Activated naive CD4-positive, alpha-beta T cell treated with anti-CD3 and anti-CD28 coated beads, Interleukin-2, amount 50 U/mL, for 24 hours (primary cell): ENCODE measurements at regions not wholly inside any gene's neighbourhood (a gene's known extent, or its start where the extent isn't known, plus 50 kb on each side); places are given as distances from the start of the nearest gene placed in this dataset.
"Not testable (repeated sequence)": the region's sequence is repeated elsewhere in the genome, so short reads cannot be mapped to it uniquely, and the experiment has no call there.

Source experiments
- H3K27ac Mint-ChIP-seq: one replicate; pipeline ENCODE4 v1.8.0; 2021; ENCODE audit warnings: mild to moderate bottlenecking, mixed read lengths
- H3K27me3 Mint-ChIP-seq: one replicate; pipeline ENCODE4 v1.8.0; 2021; ENCODE audit warnings: mixed read lengths
- H3K36me3 Mint-ChIP-seq: one replicate; pipeline ENCODE4 v1.8.0; 2021; ENCODE audit warnings: mixed read lengths
- H3K4me1 Mint-ChIP-seq: one replicate; pipeline ENCODE4 v1.8.0; 2021; ENCODE audit warnings: mixed read lengths
- H3K4me3 Mint-ChIP-seq: one replicate; pipeline ENCODE4 v1.8.0; 2021; ENCODE audit warnings: mild to moderate bottlenecking, mixed read lengths
- H3K9me3 Mint-ChIP-seq: one replicate; pipeline ENCODE4 v1.8.0; 2021; ENCODE audit warnings: mixed read lengths

DNA sequence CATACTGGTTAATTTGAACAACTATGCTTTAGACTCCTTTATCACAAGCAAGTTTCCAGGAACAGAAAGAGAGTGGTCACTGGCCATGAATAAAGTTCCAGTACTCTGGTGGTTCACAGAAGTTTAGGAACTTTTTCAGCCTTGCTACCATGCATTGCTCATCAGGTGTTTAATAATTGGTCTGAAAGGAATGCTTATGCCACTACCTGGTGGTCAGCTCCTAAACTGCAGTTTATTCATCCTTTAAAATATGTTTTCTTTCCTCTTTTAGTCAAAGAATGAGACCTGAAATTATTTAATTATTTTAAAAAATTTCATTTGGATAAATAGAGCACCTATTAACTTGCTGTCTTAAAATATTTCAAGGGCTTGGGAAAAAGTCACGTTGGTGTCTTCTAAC, 260.1 kb upstream of the OR4E1 start:
- Mint-ChIP-seq H3K27me3 (no peaks in the 10 kb centered on the region), H3K9me3 (no peaks in the 10 kb centered on the region), H3K27ac (no peak overlapping the region)

DNA sequence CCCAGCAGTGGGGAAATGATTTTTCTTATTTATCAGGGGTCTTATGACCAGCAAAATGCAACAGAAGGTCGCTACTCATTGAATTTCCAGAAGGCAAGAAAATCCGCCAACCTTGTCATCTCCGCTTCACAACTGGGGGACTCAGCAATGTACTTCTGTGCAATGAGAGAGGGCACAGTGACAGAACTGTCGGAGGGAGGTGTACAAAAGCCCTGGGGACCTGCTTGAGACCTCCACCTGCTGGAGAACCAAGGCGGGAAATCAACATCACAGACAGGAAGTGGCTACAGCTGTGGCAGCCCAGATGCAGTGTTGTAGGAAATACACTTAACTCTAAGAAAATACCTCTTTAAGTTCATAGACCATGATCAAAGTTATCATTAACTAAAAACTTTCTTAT, 250.9 kb upstream of the OR4E1 start:
- Mint-ChIP-seq H3K9me3 (no peaks in the 10 kb centered on the region), H3K27me3 (no peaks in the 10 kb centered on the region), H3K4me3 (peak overlapping the region; percentile 64), H3K36me3 (no peaks in the 10 kb centered on the region), H3K4me1 (peaks cover 63% of the 10 kb centered on the region), H3K27ac (peak overlapping the region; percentile 93)

More for the DNA sequence above, 260.1 kb upstream of the OR4E1 start:
- no peak overlapping the region for H3K4me3 Mint-ChIP-seq
- no peaks in the 10 kb centered on the region for H3K36me3 Mint-ChIP-seq
- H3K4me1 Mint-ChIP-seq, result peaks cover 20% of the 10 kb centered on the region

GRCh38 chr14:21923820-21924219, 250.2 kb upstream of the OR4E1 start:
- Mint-ChIP-seq H3K27me3 (no peaks in the 10 kb centered on the region), H3K36me3 (no peaks in the 10 kb centered on the region), H3K4me3 (peak overlapping the region; percentile 64), H3K27ac (peak overlapping the region; percentile 93), H3K4me1 (peaks cover 67% of the 10 kb centered on the region), H3K9me3 (no peaks in the 10 kb centered on the region)

GRCh38 chr14:21921453-21921852, 247.8 kb upstream of the OR4E1 start:
- peak overlapping the region; percentile 59 for H3K27ac Mint-ChIP-seq
- H3K27me3 Mint-ChIP-seq, result no peaks in the 10 kb centered on the region
- no peak overlapping the region for H3K4me3 Mint-ChIP-seq
- H3K9me3 Mint-ChIP-seq, result no peaks in the 10 kb centered on the region
- no peaks in the 10 kb centered on the region for H3K36me3 Mint-ChIP-seq
- H3K4me1 Mint-ChIP-seq, result peaks cover 87% of the 10 kb centered on the region

DNA sequence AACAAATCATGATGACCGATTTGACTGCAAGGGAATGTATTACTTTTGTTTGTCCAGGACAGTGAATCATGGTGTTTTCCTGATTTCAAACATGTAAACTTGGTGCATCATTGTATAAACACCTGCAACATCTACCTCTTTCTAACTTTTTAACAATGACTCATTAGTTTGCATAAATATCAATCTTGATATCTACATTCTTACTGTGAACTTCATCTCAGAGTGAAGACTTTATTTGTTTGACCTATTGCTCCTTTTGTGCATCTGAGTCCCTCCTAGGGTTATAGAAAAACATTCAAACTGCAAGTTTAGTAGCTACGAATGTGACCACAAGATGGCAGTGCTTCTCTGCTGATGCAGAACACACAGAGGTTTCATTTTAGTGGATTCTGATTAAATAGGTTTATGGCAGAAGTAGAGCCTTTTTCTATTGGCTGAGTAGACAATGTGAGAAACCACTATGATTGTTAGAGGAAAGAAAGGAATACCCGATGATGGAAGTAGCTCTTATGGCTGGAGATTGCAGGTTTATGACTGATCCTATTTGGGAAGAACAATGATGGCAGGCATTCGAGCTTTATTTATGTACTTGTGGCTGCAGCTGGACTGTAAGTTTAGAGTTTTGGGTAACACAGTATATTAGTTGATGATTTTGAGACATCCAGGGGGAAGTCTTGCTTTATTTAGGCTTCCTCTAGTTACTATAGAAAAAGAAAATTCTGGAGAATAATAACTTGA, 244.2 kb upstream of the OR4E1 start:
- H3K27ac Mint-ChIP-seq, result peak overlapping the region; percentile 78
- H3K27me3 Mint-ChIP-seq, result no peaks in the 10 kb centered on the region

GRCh38 chr14:21915826-21916225, 242.2 kb upstream of the OR4E1 start:
- H3K4me1 Mint-ChIP-seq, result peaks cover 77% of the 10 kb centered on the region
- H3K4me3 Mint-ChIP-seq, result no peak overlapping the region
- H3K27me3 Mint-ChIP-seq, result no peaks in the 10 kb centered on the region
- no peaks in the 10 kb centered on the region for H3K36me3 Mint-ChIP-seq
- peak overlapping the region; percentile 80 for H3K27ac Mint-ChIP-seq
- H3K9me3 Mint-ChIP-seq, result no peaks in the 10 kb centered on the region

More for the DNA sequence above, 244.2 kb upstream of the OR4E1 start:
- Mint-ChIP-seq H3K4me3 (peak overlapping the region; percentile 85), H3K9me3 (no peaks in the 10 kb centered on the region), H3K4me1 (peaks cover 83% of the 10 kb centered on the region), H3K36me3 (no peaks in the 10 kb centered on the region)

GRCh38 chr14:21913759-21914158, 240.1 kb upstream of the OR4E1 start:
- H3K4me1 Mint-ChIP-seq, result peaks cover 62% of the 10 kb centered on the region
- H3K4me3 Mint-ChIP-seq, result peak overlapping the region; percentile 74
- no peaks in the 10 kb centered on the region for H3K36me3 Mint-ChIP-seq
- H3K9me3 Mint-ChIP-seq, result no peaks in the 10 kb centered on the region
- no peaks in the 10 kb centered on the region for H3K27me3 Mint-ChIP-seq
- H3K27ac Mint-ChIP-seq, result peak overlapping the region; percentile 91

DNA sequence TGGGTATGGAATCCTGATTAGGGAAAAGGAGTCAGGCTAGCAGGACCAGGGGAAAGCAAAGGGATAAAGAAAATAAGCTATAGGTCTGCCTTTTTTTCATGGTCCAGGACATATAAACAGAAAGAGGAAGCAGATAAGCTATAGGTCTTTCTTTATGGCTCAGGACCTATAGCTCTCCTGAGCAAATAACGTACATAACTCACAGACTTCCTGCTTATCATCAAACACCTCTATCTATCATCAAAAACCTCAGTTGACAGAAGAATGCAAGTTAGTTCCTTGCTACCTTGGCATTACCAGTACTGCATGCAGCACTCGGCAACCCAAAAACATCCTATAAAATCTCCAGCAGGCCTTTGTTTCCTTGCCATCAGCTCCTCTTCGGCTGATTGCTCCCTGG, 238.7 kb upstream of the OR4E1 start:
- Mint-ChIP-seq H3K36me3 (no peaks in the 10 kb centered on the region), H3K9me3 (no peaks in the 10 kb centered on the region), H3K27me3 (no peaks in the 10 kb centered on the region), H3K4me1 (peaks cover 48% of the 10 kb centered on the region), H3K4me3 (peak overlapping the region; percentile 6), H3K27ac (peak overlapping the region; percentile 63)

- H3K27ac Mint-ChIP-seq, result no peak overlapping the region
- no peaks in the 10 kb centered on the region for H3K27me3 Mint-ChIP-seq
- H3K4me1 Mint-ChIP-seq, result peaks cover 44% of the 10 kb centered on the region
- no peak overlapping the region for H3K4me3 Mint-ChIP-seq
- H3K9me3 Mint-ChIP-seq, result no peaks in the 10 kb centered on the region
- no peaks in the 10 kb centered on the region for H3K36me3 Mint-ChIP-seq
These were observed 238.3 kb upstream of the OR4E1 start for GRCh38 chr14:21911877-21912276.

DNA sequence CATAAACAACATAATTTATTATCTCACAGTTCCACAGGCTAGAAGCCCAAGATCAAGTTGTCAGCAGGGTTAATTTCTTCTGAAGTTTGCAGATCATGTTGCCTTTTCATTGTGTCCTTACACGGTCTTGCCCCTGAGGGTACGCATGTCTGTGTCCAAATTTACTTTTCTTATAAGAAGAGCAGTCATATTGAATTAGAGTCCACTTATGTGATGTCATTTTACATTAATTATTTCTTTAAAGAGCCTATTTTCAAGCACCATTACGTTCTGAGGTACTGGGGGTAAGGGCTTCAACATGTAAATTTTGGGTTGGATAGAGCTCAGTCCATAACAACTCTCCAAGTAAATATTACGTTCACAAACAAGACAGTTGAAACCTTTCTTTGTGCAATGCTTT, 236.6 kb upstream of the OR4E1 start:
- H3K36me3 Mint-ChIP-seq, result no peaks in the 10 kb centered on the region

GRCh38 chr14:21902561-21903181, 229.1 kb upstream of the OR4E1 start:
- Mint-ChIP-seq H3K36me3 (no peaks in the 10 kb centered on the region), H3K4me1 (peaks cover 17% of the 10 kb centered on the region), H3K27me3 (no peaks in the 10 kb centered on the region), H3K9me3 (no peaks in the 10 kb centered on the region), H3K27ac (peak overlapping the region; percentile 66), H3K4me3 (peak overlapping the region; percentile 68)

More for the DNA sequence above, 236.6 kb upstream of the OR4E1 start:
- H3K9me3 Mint-ChIP-seq, result no peaks in the 10 kb centered on the region
- H3K4me3 Mint-ChIP-seq, result no peak overlapping the region
- H3K27ac Mint-ChIP-seq, result no peak overlapping the region
- peaks cover 28% of the 10 kb centered on the region for H3K4me1 Mint-ChIP-seq
- no peaks in the 10 kb centered on the region for H3K27me3 Mint-ChIP-seq

DNA sequence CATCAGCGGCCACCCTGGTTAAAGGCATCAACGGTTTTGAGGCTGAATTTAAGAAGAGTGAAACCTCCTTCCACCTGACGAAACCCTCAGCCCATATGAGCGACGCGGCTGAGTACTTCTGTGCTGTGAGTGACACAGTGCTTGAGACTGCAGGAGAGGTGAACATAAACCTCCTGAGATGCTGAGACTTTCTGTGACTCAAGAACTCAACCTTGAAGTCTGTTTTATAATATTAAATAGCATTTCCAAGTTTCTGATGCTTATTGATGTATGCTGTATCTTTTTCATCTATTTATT, 221.2 kb upstream of the OR4E1 start:
- H3K4me1 Mint-ChIP-seq, result peaks cover 17% of the 10 kb centered on the region
- H3K27ac Mint-ChIP-seq, result peak overlapping the region; percentile 72
- not testable (repeated sequence) for H3K27me3 Mint-ChIP-seq, H3K36me3 Mint-ChIP-seq, H3K9me3 Mint-ChIP-seq
- peak overlapping the region; percentile 85 for H3K4me3 Mint-ChIP-seq

- peak overlapping the region; percentile 85 for H3K4me3 Mint-ChIP-seq
- no peaks in the 10 kb centered on the region for H3K36me3 Mint-ChIP-seq
- H3K9me3 Mint-ChIP-seq, result no peaks in the 10 kb centered on the region
- H3K27me3 Mint-ChIP-seq, result no peaks in the 10 kb centered on the region
- peak overlapping the region; percentile 72 for H3K27ac Mint-ChIP-seq
- peaks cover 17% of the 10 kb centered on the region for H3K4me1 Mint-ChIP-seq
These were observed 220.6 kb upstream of the OR4E1 start for GRCh38 chr14:21894003-21894897.

DNA sequence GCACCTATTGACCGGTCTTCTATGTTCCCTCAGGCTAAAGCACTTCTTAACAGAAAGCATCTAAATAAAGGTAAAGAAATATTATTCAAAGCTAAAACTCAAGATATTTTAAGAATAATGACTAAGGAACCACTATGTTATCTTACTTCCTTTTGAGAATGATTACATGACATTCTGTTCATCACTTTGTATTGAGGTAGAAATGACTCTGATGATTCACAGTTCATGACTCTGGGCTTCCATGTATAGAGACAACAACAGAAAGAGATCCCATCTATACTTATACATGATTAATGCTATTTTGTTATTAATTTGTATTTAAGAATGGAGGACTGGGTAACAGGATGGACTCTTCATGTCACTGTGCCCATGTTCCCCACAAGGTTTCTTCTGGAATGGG, 218.3 kb upstream of the OR4E1 start:
- H3K4me3 Mint-ChIP-seq, result no peak overlapping the region
- H3K36me3 Mint-ChIP-seq, result no peaks in the 10 kb centered on the region
- H3K27ac Mint-ChIP-seq, result no peak overlapping the region
- H3K9me3 Mint-ChIP-seq, result no peaks in the 10 kb centered on the region
- peaks cover 29% of the 10 kb centered on the region for H3K4me1 Mint-ChIP-seq
- no peaks in the 10 kb centered on the region for H3K27me3 Mint-ChIP-seq

GRCh38 chr14:21884995-21885394, 211.4 kb upstream of the OR4E1 start:
- H3K27me3 Mint-ChIP-seq, result no peaks in the 10 kb centered on the region
- no peak overlapping the region for H3K4me3 Mint-ChIP-seq
- H3K27ac Mint-ChIP-seq, result no peak overlapping the region
- H3K4me1 Mint-ChIP-seq, result peaks cover 23% of the 10 kb centered on the region
- H3K36me3 Mint-ChIP-seq, result peaks cover 1% of the 10 kb centered on the region
- H3K9me3 Mint-ChIP-seq, result peaks cover 6% of the 10 kb centered on the region

DNA sequence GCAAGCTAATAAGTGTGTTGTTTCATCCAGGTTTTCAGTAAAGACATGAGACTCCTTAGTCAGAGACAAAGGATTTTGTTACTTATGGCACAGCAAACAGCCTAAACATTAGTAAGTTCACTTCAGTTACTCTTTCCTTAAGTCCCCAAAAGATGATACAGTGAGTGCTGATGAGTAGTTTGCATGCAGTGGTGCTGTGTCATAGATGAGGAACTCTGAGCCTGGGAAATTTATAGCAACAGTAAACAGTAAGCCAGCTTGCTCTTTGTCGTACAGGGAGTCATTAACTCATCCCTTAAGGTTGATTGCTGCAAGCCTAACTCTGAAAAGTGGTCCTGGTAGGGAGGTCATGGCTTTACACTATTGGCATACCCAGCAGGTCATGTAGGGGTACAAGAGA, 208.6 kb upstream of the OR4E1 start:
- peaks cover 1% of the 10 kb centered on the region for H3K36me3 Mint-ChIP-seq
- no peaks in the 10 kb centered on the region for H3K27me3 Mint-ChIP-seq
- peaks cover 6% of the 10 kb centered on the region for H3K9me3 Mint-ChIP-seq
- peaks cover 18% of the 10 kb centered on the region for H3K4me1 Mint-ChIP-seq
- no peak overlapping the region for H3K27ac Mint-ChIP-seq
- H3K4me3 Mint-ChIP-seq, result no peak overlapping the region
